Fibroblast of the conjunctiva (primary cell): ENCODE measurements at regions not wholly inside any gene's neighbourhood (a gene's known extent, or its start where the extent isn't known, plus 50 kb on each side); places are given as distances from the start of the nearest gene placed in this dataset.

Experiments used
- DNase-seq: peaks from one replicate; pipeline ENCODE4 v3.0.0-alpha.2; 2010; ENCODE audit warnings: low read depth

DNA sequence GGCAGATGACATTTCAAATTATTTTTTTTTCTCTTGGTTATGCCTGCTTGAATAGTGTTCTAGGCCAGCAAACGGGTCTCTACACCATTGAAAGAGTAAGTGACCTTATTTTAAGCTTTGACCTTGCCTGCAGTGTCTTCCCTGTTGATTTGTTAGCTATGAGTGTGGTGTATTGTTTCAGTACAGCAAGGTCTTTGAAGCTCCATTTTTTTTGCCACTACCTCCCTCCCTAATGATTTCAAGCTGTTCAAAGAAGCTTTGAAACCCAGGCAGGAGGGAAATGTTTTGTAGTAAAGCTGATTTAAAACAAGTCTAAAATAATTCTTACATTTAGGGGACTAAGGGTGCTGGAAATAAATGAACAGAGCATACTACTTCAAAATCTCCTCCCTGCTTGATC is 1249.8 kb downstream of the ROBO1 start:
- no peak for DNase-seq

DNA sequence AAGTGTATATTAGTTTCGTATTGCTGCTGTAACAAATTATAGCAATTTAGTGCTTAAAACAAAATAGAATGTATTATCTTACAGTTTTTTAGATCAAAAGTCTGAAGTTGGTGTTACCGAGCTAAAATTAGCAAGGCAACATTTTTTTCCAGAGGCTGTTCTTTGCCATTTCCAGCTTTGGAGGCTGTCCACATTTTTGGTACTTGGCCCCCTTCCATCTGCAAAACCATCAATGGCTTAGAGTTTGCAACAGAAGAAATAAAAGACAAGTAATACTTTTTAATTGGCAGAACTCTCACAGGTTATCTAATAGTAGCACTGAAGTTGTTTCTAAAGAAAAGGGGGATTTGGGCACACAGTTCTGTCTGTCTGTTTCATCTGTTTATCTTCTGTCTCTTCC is 1248.5 kb downstream of the ROBO1 start:
- no peak for DNase-seq

DNA sequence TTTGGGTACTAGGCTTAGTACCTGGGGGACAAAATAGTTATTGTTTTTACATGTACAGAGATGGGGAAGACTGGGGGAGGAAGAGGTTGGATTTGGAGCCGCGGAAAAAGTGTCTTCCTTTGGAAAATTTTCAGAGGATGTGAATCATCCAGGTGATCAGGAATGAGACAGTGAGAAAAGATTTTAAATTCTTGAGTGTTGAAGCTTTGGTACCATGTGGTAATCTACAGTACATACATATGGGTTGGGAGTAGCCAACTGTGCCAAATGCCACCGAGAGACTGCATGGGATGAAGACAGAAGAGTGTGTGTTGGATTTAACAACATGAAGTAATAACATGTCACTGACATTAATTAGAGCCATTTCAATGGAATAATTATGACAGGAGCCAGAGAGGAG is 1238.2 kb downstream of the ROBO1 start:
- no peak for DNase-seq

DNA sequence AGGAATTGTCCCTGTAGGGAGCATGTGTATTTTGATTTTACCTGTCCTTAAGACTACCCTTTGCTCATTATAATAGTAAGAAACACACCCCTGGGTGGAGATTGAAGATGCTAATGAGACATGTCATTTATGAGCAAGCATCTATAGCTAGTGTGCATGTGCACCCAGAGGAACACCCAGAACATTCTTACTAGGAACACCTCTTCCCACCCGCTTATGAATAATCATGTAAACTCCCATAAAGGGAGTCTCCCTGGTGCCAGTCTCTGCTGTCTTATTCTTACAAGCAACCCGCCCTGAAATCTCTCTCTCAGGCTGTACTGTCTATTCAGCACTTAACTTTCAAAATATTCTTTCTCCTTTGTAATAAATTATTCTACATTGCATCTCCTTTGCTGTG is 1227.3 kb downstream of the ROBO1 start:
- DNase-seq, result no peak

DNA sequence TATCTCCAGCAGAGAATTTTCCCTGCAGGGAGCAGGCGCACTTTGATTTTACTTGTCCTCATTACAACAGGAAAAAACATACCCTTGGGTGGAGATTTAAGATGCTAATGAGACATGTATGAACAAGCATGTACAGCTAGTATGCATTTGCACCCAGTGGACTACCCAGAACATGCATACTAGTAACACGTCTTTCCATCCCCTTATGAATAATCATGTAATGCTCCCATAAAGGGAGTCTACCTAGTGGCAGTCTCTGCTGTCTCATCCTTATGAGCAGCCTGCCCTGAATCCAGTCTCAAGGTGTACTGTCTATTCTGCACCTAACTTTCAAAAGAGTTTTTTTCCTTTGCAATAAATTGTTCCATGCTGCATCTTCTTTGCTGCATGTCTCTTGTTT is 1222.0 kb downstream of the ROBO1 start:
- no peak for DNase-seq
